T-cell (primary cell): ENCODE measurements at regions not wholly inside any gene's neighbourhood (a gene's known extent, or its start where the extent isn't known, plus 50 kb on each side); places are given as distances from the start of the nearest gene placed in this dataset.
"Not testable (repeated sequence)": the region's sequence is repeated elsewhere in the genome, so short reads cannot be mapped to it uniquely, and the experiment has no call there.

ENCODE experiments used
- ATAC-seq, 4 experiments: fragments of 200-7000 bp in 3 of 4; fragments of 150-1000 bp in 1 of 4; cut with Tn5 transposase; replicated peaks in 1 of 4; 1 replicate in 3 of 4; 2 replicates in 1 of 4; pipeline ENCODE4 v1.10.0; 2021; ENCODE audit warnings: moderate library complexity in 3 of 4, mild to moderate bottlenecking in 2 of 4, moderate number of reproducible peaks in 1 of 4
- CTCF ChIA-PET, 2 donors: fragments of 300-600 bp; sonication (Branson Sonifier 250); formaldehyde crosslinking; loops; one replicate each; lab custom pipeline; 2022; ENCODE audit warnings: antibody characterized with exemption in 2 of 2; lab: Charles Lee
- POLR2A ChIA-PET, 2 donors: fragments of 300-600 bp; sonication (Branson Sonifier 250); formaldehyde crosslinking; loops; one replicate each; lab custom pipeline; 2022; ENCODE audit warnings: antibody characterized with exemption in 2 of 2; lab: Charles Lee
- DNase-seq, 35 experiments: peaks; one replicate each; pipeline versions ENCODE4 v3.0.0 to v3.0.0-alpha.2; 2013 to 2023
- H3K27ac ChIP-seq: one replicate; pipeline ENCODE4 v1.5.1; 2013; ENCODE audit warnings: low read length
- H3K27me3 ChIP-seq, 2 experiments: replicated peaks in 1 of 2; 1 replicate in 1 of 2; 2 replicates in 1 of 2; pipeline versions ENCODE4 v1.6.1 to v1.7.0; 2013; ENCODE audit warnings: low read length in 1 of 2, mixed read lengths in 1 of 2; ENCODE audit not compliant: control insufficient read depth in 2 of 2, insufficient read depth in 2 of 2; ENCODE audit errors: extremely low read depth in 1 of 2
- H3K36me3 ChIP-seq, 2 donors: 1 replicate in 1 of 2; 2 replicates in 1 of 2; pipeline versions ENCODE4 v1.6.1 to v1.7.0; 2013; ENCODE audit warnings: low read length in 1 of 2; ENCODE audit not compliant: control insufficient read depth in 2 of 2, insufficient read depth in 1 of 2; ENCODE audit errors: extremely low read depth in 1 of 2
- H3K4me1 ChIP-seq, 2 experiments: 1 replicate in 1 of 2; 2 replicates in 1 of 2; pipeline versions ENCODE4 v1.6.1 to v1.7.0; 2013; ENCODE audit warnings: low read length in 2 of 2, mixed read lengths in 1 of 2; ENCODE audit not compliant: insufficient read depth in 2 of 2, control insufficient read depth in 1 of 2; ENCODE audit errors: extremely low read depth in 1 of 2
- H3K4me3 ChIP-seq, 2 donors: 1 replicate in 1 of 2; 2 replicates in 1 of 2; pipeline versions ENCODE4 v1.5.1 to v1.7.0; 2013; ENCODE audit warnings: mild to moderate bottlenecking in 2 of 2, low read length in 1 of 2, moderate library complexity in 1 of 2; ENCODE audit not compliant: control insufficient read depth in 1 of 2; ENCODE audit errors: extremely low read depth in 1 of 2
- H3K9me3 ChIP-seq: 2 replicates; pipeline ENCODE4 v1.7.0; 2013
- H3K27ac Mint-ChIP-seq, 2 donors: one replicate each; pipeline ENCODE4 v1.8.0; 2020 to 2021; ENCODE audit warnings: mild to moderate bottlenecking in 2 of 2, mixed read lengths in 2 of 2
- H3K27me3 Mint-ChIP-seq, 2 donors: one replicate each; pipeline ENCODE4 v1.8.0; 2021 to 2022; ENCODE audit warnings: mixed read lengths in 2 of 2
- H3K36me3 Mint-ChIP-seq: one replicate; pipeline ENCODE4 v1.8.0; 2021; ENCODE audit warnings: mixed read lengths
- H3K4me1 Mint-ChIP-seq, 3 donors: one replicate each; pipeline ENCODE4 v1.8.0; 2020 to 2022; ENCODE audit warnings: mixed read lengths in 3 of 3, mild to moderate bottlenecking in 1 of 3
- H3K4me3 Mint-ChIP-seq, 3 donors: one replicate each; pipeline ENCODE4 v1.8.0; 2020 to 2022; ENCODE audit warnings: mild to moderate bottlenecking in 3 of 3, mixed read lengths in 3 of 3, moderate library complexity in 3 of 3
- H3K9me3 Mint-ChIP-seq, 3 donors: one replicate each; pipeline ENCODE4 v1.8.0; 2020 to 2022; ENCODE audit warnings: mixed read lengths in 3 of 3
- WGBS: methylation state at CpG from one replicate; pipeline ENCODE4 v1.1.5; 2013; ENCODE audit warnings: missing lambda C conversion rate; ENCODE audit not compliant: insufficient coverage; 5-methylcytosine and 5-hydroxymethylcytosine counted together

DNA sequence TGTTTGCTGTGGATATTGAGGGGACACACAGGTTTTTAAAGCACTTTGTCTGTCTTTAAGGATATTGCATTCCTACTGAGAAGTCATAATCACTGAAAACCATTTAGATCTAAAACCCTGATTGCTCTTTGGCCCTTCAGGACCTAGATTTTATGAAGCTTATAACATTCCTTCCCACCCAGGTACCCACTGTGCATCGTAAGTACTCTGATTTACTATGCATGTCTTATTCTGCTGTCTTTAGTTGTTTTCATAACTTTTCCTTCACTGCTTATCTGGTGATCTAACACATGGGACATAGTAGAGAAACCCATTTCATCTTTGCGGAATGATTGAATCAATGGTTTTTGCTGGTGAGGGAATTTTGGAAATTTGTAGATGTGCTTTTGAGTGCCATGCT, 247.0 kb upstream of the RARB start:
- Mint-ChIP-seq H3K4me3 (no peak overlapping the region), H3K4me1 (no peaks in the 10 kb centered on the region), H3K9me3 (peaks cover 6 to 26% (median 15%) of the 10 kb centered on the region in 3 donors), H3K27me3 (no peaks in the 10 kb centered on the region), H3K36me3 (no peaks in the 10 kb centered on the region), H3K27ac (no peak overlapping the region)
- H3K27me3 ChIP-seq, result no peaks in the 10 kb centered on the region
- H3K4me1 ChIP-seq, result no peaks in the 10 kb centered on the region
- 89% methylated on average over 1 of the region's 2 CpGs for WGBS
- no peaks in the 10 kb centered on the region for H3K36me3 ChIP-seq
- H3K9me3 ChIP-seq, result no peaks in the 10 kb centered on the region
- ChIA-PET CTCF (no interaction called here), POLR2A (no interaction called here)
- ATAC-seq, result no peak
- no peak for DNase-seq
- no peak overlapping the region for H3K4me3 ChIP-seq
- no peak overlapping the region for H3K27ac ChIP-seq

DNA sequence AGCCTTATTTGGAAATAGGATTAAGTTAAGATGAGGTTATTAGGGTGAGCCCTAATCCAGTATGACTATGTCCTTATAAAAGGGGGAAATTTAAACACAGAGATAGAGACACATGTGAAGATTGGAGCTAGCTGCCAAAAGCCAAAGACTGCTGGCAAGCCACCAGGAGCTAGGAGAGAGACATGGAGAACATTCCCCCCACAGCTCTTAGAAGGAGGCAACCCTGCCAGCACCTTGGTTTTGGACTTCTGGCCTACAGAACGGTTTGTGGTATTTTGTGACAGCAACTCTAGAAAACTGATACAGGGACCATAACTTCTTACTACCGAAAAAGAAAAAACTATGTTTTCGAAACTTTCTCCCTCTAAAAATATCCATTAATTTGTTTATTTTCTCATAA, 245.3 kb upstream of the RARB start:
- Histone ChIP-seq H3K36me3 (no peaks in the 10 kb centered on the region), H3K27me3 (no peaks in the 10 kb centered on the region), H3K27ac (no peak overlapping the region), H3K4me3 (no peak overlapping the region), H3K9me3 (no peaks in the 10 kb centered on the region), H3K4me1 (no peaks in the 10 kb centered on the region)
- H3K27me3 Mint-ChIP-seq, result no peaks in the 10 kb centered on the region
- POLR2A ChIA-PET, result no interaction called here
- H3K27ac Mint-ChIP-seq, result no peak overlapping the region
- CTCF ChIA-PET, result no interaction called here
- no peaks in the 10 kb centered on the region for H3K36me3 Mint-ChIP-seq
- WGBS, result no CpG with 5 or more reads among the region's 3 CpGs
- DNase-seq (no peak), ATAC-seq (no peak)
- H3K9me3 Mint-ChIP-seq, result peaks cover 8 to 26% (median 11%) of the 10 kb centered on the region in 3 donors
- H3K4me1 Mint-ChIP-seq, result no peaks in the 10 kb centered on the region
- no peak overlapping the region for H3K4me3 Mint-ChIP-seq

GRCh38 chr3:25184641-25185250, 243.3 kb upstream of the RARB start:
- H3K4me3 Mint-ChIP-seq, result no peak overlapping the region
- H3K36me3 ChIP-seq, result no peaks in the 10 kb centered on the region
- ChIA-PET POLR2A (interaction anchor here in 1 of 2 donors (1.1 kb wide), 1 partner anchor 10 kb away, joined by 4 read pairs; no protein-coding TSS in a partner anchor), CTCF (no interaction called here)
- H3K27ac Mint-ChIP-seq, result no peak overlapping the region
- H3K27me3 ChIP-seq, result no peaks in the 10 kb centered on the region
- no CpG with 5 or more reads among the region's 4 CpGs for WGBS
- H3K4me1 Mint-ChIP-seq, result no peaks in the 10 kb centered on the region
- no peak overlapping the region for H3K27ac ChIP-seq
- H3K36me3 Mint-ChIP-seq, result no peaks in the 10 kb centered on the region
- no peak overlapping the region for H3K4me3 ChIP-seq
- ATAC-seq (no peak), DNase-seq (no peak)
- no peaks in the 10 kb centered on the region for H3K27me3 Mint-ChIP-seq
- H3K9me3 ChIP-seq, result no peaks in the 10 kb centered on the region
- no peaks in the 10 kb centered on the region for H3K4me1 ChIP-seq
- H3K9me3 Mint-ChIP-seq, result peaks cover 8 to 22% (median 9%) of the 10 kb centered on the region in 3 donors

DNA sequence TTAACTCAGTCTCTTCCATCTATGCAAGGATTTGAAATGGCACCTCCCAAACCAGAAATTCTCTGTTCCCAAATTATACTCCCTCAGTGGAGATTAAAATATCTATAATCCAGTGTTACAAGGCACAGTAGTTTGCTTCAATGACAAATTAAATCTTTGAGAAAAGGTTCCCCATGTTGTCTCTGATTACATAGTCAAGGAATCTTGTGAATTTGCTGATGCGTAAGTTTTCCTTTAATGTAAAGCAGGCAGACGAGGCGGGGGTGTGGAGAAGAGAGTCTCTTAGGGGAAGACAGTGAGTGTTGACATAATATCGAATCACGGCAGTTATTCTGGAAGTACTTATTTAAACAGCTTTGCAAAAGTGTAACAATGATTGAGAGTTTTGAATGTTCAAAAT, 236.4 kb upstream of the RARB start:
- no peaks in the 10 kb centered on the region for H3K4me1 Mint-ChIP-seq
- no peaks in the 10 kb centered on the region for H3K36me3 Mint-ChIP-seq
- H3K27me3 ChIP-seq, result no peaks in the 10 kb centered on the region
- no peaks in the 10 kb centered on the region for H3K4me1 ChIP-seq
- H3K4me3 Mint-ChIP-seq, result no peak overlapping the region
- H3K9me3 Mint-ChIP-seq, result peaks cover 3 to 18% (median 11%) of the 10 kb centered on the region in 3 donors
- H3K4me3 ChIP-seq, result no peak overlapping the region
- H3K27ac ChIP-seq, result no peak overlapping the region
- ChIA-PET POLR2A (no interaction called here), CTCF (no interaction called here)
- no peak for DNase-seq
- ATAC-seq, result no peak
- no peak overlapping the region for H3K27ac Mint-ChIP-seq
- no peaks in the 10 kb centered on the region for H3K9me3 ChIP-seq
- no peaks in the 10 kb centered on the region for H3K36me3 ChIP-seq
- 81% methylated on average over 5 of the region's 5 CpGs for WGBS
- no peaks in the 10 kb centered on the region for H3K27me3 Mint-ChIP-seq

DNA sequence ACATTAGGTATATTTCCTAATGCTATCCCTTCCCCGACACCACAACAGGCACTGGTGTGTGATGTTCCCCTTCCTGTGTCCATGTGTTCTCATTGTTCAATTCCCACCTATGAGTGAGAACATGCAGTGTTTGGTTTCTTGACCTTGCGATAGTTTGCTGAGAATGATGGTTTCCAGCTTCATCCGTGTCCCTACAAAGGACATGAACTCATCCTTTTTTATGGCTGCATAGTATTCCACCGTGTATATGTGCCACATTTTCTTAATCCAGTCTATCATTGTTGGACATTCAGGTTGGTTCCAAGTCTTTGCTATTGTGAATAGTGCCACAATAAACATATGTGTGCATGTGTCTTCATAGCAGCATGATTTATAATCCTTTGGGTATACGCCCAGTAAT, 228.5 kb upstream of the RARB start:
- H3K27ac Mint-ChIP-seq, POLR2A ChIA-PET, H3K27me3 ChIP-seq, H3K4me1 Mint-ChIP-seq, H3K4me3 ChIP-seq, H3K27me3 Mint-ChIP-seq, H3K4me1 ChIP-seq, H3K9me3 ChIP-seq, H3K27ac ChIP-seq, H3K4me3 Mint-ChIP-seq, H3K36me3 ChIP-seq, ATAC-seq, H3K36me3 Mint-ChIP-seq, DNase-seq, CTCF ChIA-PET: not testable (repeated sequence)
- WGBS, result 100% methylated on average over 2 of the region's 5 CpGs
- peaks cover 21 to 49% (median 21%) of the 10 kb centered on the region in 3 donors for H3K9me3 Mint-ChIP-seq

DNA sequence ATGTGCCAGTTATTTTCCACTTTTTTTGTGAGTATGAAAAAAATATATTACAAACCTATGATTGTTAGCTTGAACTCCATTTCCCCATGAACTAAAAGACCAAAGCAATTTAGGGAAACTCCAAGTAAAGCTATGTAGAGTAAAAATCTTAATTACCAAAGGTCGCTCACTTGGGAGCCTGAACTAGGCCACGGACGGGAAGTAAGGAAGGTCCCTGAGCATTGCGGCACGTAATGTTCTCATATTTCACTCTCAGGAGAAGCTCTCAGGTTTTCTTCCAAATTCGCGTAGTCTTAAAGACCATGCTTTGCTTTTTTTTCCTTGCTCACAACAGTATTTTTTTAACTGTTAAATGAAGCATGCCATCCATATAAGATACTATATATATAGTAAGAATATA, 215.3 kb upstream of the RARB start:
- WGBS, result 95% methylated on average over 7 of the region's 7 CpGs
- H3K4me1 ChIP-seq, result no peaks in the 10 kb centered on the region
- H3K27me3 Mint-ChIP-seq, result no peaks in the 10 kb centered on the region
- DNase-seq (no peak), ATAC-seq (no peak)
- CTCF ChIA-PET, result no interaction called here
- H3K27me3 ChIP-seq, result no peaks in the 10 kb centered on the region
- H3K4me1 Mint-ChIP-seq, result no peaks in the 10 kb centered on the region
- peaks cover 0 to 11% (median 0%) of the 10 kb centered on the region in 3 donors for H3K9me3 Mint-ChIP-seq
- no peak overlapping the region for H3K4me3 Mint-ChIP-seq
- POLR2A ChIA-PET, result no interaction called here
- H3K27ac ChIP-seq, result no peak overlapping the region
- H3K36me3 ChIP-seq, result no peaks in the 10 kb centered on the region
- no peak overlapping the region for H3K27ac Mint-ChIP-seq
- no peaks in the 10 kb centered on the region for H3K9me3 ChIP-seq
- H3K36me3 Mint-ChIP-seq, result no peaks in the 10 kb centered on the region
- no peak overlapping the region for H3K4me3 ChIP-seq

GRCh38 chr3:25214034-25214433, 214.0 kb upstream of the RARB start:
- H3K27me3 Mint-ChIP-seq, result no peaks in the 10 kb centered on the region
- Histone ChIP-seq H3K27ac (no peak overlapping the region), H3K4me1 (no peaks in the 10 kb centered on the region), H3K9me3 (no peaks in the 10 kb centered on the region), H3K4me3 (no peak overlapping the region), H3K27me3 (no peaks in the 10 kb centered on the region), H3K36me3 (no peaks in the 10 kb centered on the region)
- no peak overlapping the region for H3K27ac Mint-ChIP-seq
- ATAC-seq, result no peak
- no peak for DNase-seq
- ChIA-PET POLR2A (no interaction called here), CTCF (no interaction called here)
- peaks cover 0 to 11% (median 0%) of the 10 kb centered on the region in 3 donors for H3K9me3 Mint-ChIP-seq
- WGBS, result 100% methylated on average over 1 of the region's 2 CpGs
- no peak overlapping the region for H3K4me3 Mint-ChIP-seq
- no peaks in the 10 kb centered on the region for H3K36me3 Mint-ChIP-seq
- no peaks in the 10 kb centered on the region for H3K4me1 Mint-ChIP-seq
